ENCODE measurements at regions not wholly inside any gene's neighbourhood (a gene's known extent, or its start where the extent isn't known, plus 50 kb on each side); places are given as distances from the start of the nearest gene placed in this dataset.

GRCh38 chr5:27503813-27504212 is 465.4 kb upstream of the CDH9 start:
- Mint-ChIP-seq H3K4me1 (no peaks in the 10 kb centered on the region), H3K27me3 (ENCODE audit: low read depth in 2 of 2) (no peaks in the 10 kb centered on the region), H3K36me3 (peaks cover 24% of the 10 kb centered on the region), H3K4me3 (no peak overlapping the region), H3K9me3 (peaks cover 17 to 19% of the 10 kb centered on the region in 2 donors), H3K27ac (no peak overlapping the region)
- Histone ChIP-seq H3K36me3 (ENCODE audit: control insufficient read depth, insufficient read depth, low read length) (no peaks in the 10 kb centered on the region), H3K27ac (ENCODE audit: low read length) (no peak overlapping the region), H3K4me1 (ENCODE audit: control insufficient read depth, insufficient read depth, low read length) (no peaks in the 10 kb centered on the region), H3K4me3 (ENCODE audit: low read length) (no peak overlapping the region), H3K27me3 (ENCODE audit: control insufficient read depth, insufficient read depth, low read length) (no peaks in the 10 kb centered on the region), H3K9me3 (ENCODE audit: control insufficient read depth, insufficient read depth, low read length) (peaks cover 11% of the 10 kb centered on the region)
- TF ChIP-seq CTCF (IDR thresholded peaks at IDR 0.05), result no peak
- intact Hi-C loops (cut with micrococcal nuclease), result no loop called here
- DNase-seq, result no peak
- no peak for ATAC-seq
- 79% methylated on average over 3 of the region's 3 CpGs for WGBS (ENCODE audit: insufficient coverage)

GRCh38 chr5:27502236-27502635 is 463.9 kb upstream of the CDH9 start:
- intact Hi-C loops (cut with micrococcal nuclease), result no loop called here
- peaks cover 19 to 22% of the 10 kb centered on the region in 2 donors for H3K9me3 Mint-ChIP-seq
- no peak overlapping the region for H3K4me3 Mint-ChIP-seq
- 84% methylated on average over 4 of the region's 5 CpGs for WGBS (ENCODE audit: insufficient coverage)
- Histone ChIP-seq H3K4me1 (ENCODE audit: control insufficient read depth, insufficient read depth, low read length) (no peaks in the 10 kb centered on the region), H3K27me3 (ENCODE audit: control insufficient read depth, insufficient read depth, low read length) (no peaks in the 10 kb centered on the region), H3K9me3 (ENCODE audit: control insufficient read depth, insufficient read depth, low read length) (peaks cover 7% of the 10 kb centered on the region), H3K27ac (ENCODE audit: low read length) (no peak overlapping the region), H3K4me3 (ENCODE audit: low read length) (no peak overlapping the region), H3K36me3 (ENCODE audit: control insufficient read depth, insufficient read depth, low read length) (no peaks in the 10 kb centered on the region)
- no peaks in the 10 kb centered on the region for H3K4me1 Mint-ChIP-seq
- ATAC-seq (no peak), DNase-seq (no peak)
- no peak overlapping the region for H3K27ac Mint-ChIP-seq
- no peaks in the 10 kb centered on the region for H3K27me3 Mint-ChIP-seq (ENCODE audit: low read depth in 2 of 2)
- no peak for TF ChIP-seq CTCF (IDR thresholded peaks at IDR 0.05)
- H3K36me3 Mint-ChIP-seq, result peaks cover 24% of the 10 kb centered on the region

- no peak overlapping the region for H3K27ac ChIP-seq (ENCODE audit: low read length)
- no peaks in the 10 kb centered on the region for H3K4me1 ChIP-seq (ENCODE audit: control insufficient read depth, insufficient read depth, low read length)
- H3K36me3 ChIP-seq (ENCODE audit: control insufficient read depth, insufficient read depth, low read length), result no peaks in the 10 kb centered on the region
- peaks cover 2% of the 10 kb centered on the region for H3K9me3 ChIP-seq (ENCODE audit: control insufficient read depth, insufficient read depth, low read length)
- Mint-ChIP-seq H3K27me3 (ENCODE audit: low read depth in 2 of 2) (no peaks in the 10 kb centered on the region), H3K4me1 (no peaks in the 10 kb centered on the region), H3K4me3 (no peak overlapping the region), H3K36me3 (peaks cover 6% of the 10 kb centered on the region), H3K9me3 (peaks cover 11 to 22% of the 10 kb centered on the region in 2 donors), H3K27ac (no peak overlapping the region)
- DNase-seq, result no peak
- intact Hi-C loops (cut with micrococcal nuclease), result no loop called here
- no peak for ATAC-seq
- 100% methylated on average over 1 of the region's 2 CpGs for WGBS (ENCODE audit: insufficient coverage)
- no peak for TF ChIP-seq CTCF (IDR thresholded peaks at IDR 0.05)
- H3K27me3 ChIP-seq (ENCODE audit: control insufficient read depth, insufficient read depth, low read length), result no peaks in the 10 kb centered on the region
- no peak overlapping the region for H3K4me3 ChIP-seq (ENCODE audit: low read length)
Measured at GRCh38 chr5:27497491-27497890, 459.1 kb upstream of the CDH9 start.

DNA sequence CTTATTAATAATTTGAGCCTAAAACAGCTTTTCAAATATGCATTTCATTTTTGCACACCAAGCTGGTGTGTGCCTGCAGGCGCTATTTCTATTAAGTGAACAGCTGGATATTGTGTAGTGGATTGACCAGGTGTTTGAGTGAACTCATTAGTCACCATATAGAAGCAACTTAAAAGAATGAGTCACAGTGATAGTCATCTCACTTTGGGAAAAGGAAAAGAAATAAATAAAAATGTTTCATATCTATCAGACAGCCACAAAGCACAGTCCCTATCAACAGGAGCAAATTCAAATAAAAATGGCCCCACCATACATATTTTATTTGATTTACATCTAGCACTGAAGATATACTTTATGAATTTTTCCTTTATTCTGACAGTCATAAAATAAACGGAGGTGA is 456.5 kb upstream of the CDH9 start:
- H3K4me1 Mint-ChIP-seq, result no peaks in the 10 kb centered on the region
- no peak overlapping the region for H3K27ac ChIP-seq (ENCODE audit: low read length)
- H3K4me3 ChIP-seq (ENCODE audit: low read length), result no peak overlapping the region
- WGBS (ENCODE audit: insufficient coverage), result 67% methylated on average over 1 of the region's 2 CpGs
- no peak for TF ChIP-seq CTCF (IDR thresholded peaks at IDR 0.05)
- intact Hi-C loops (cut with micrococcal nuclease), result no loop called here
- ATAC-seq (no peak), DNase-seq (no peak)
- no peaks in the 10 kb centered on the region for H3K4me1 ChIP-seq (ENCODE audit: control insufficient read depth, insufficient read depth, low read length)
- no peaks in the 10 kb centered on the region for H3K9me3 ChIP-seq (ENCODE audit: control insufficient read depth, insufficient read depth, low read length)
- H3K36me3 Mint-ChIP-seq, result peaks cover 13% of the 10 kb centered on the region
- no peak overlapping the region for H3K27ac Mint-ChIP-seq
- H3K27me3 Mint-ChIP-seq (ENCODE audit: low read depth in 2 of 2), result no peaks in the 10 kb centered on the region
- H3K27me3 ChIP-seq (ENCODE audit: control insufficient read depth, insufficient read depth, low read length), result no peaks in the 10 kb centered on the region
- no peak overlapping the region for H3K4me3 Mint-ChIP-seq
- peaks cover 16 to 27% of the 10 kb centered on the region in 2 donors for H3K9me3 Mint-ChIP-seq
- H3K36me3 ChIP-seq (ENCODE audit: control insufficient read depth, insufficient read depth, low read length), result no peaks in the 10 kb centered on the region
